HepG2 (cell line): ENCODE measurements at regions not wholly inside any gene's neighbourhood (a gene's known extent, or its start where the extent isn't known, plus 50 kb on each side); places are given as distances from the start of the nearest gene placed in this dataset.

Experiments
- ATAC-seq: fragments of 200-7000 bp; cut with Tn5 transposase; 3 replicates; pipeline ENCODE4 v1.9.1; 2020; ENCODE audit warnings: mild to moderate bottlenecking, moderate library complexity
- BruUV-seq: library from RNA; stranded (reverse); fragments of 400-500 nt; replicated peaks from 2 replicates; lab custom pipeline; 2021; lab: Mats Ljungman, UMichigan
- CTCF ChIA-PET: fragments of 300-600 bp; formaldehyde crosslinking; extraction: SDS; loops from one replicate; lab custom pipeline; 2021; ENCODE audit warnings: low total read pairs, inconsistent platforms, low intra/inter-chr PET ratio; lab: Yijun Ruan, JAX
- POLR2A ChIA-PET: fragments of 350-600 bp; sonication (Branson Sonifier 250); formaldehyde crosslinking; loops from one replicate; lab custom pipeline; 2020; ENCODE audit warnings: antibody characterized with exemption, inconsistent platforms; lab: Yijun Ruan, JAX
- DNase-seq: peaks from one replicate; pipeline ENCODE4 v3.0.0-alpha.2; 2015; ENCODE audit warnings: low spot score
- FAIRE-seq: peaks from 3 replicates; lab custom pipeline; 2011; peaks lifted over from hg19 to GRCh38; lab: Jason Lieb, UNC
- H2AFZ ChIP-seq: one replicate; pipeline ENCODE4 v1.6.1; 2011; ENCODE audit warnings: low read length, inconsistent platforms
- H3K27ac ChIP-seq: fragments of 300-600 bp; 3 replicates; pipeline ENCODE4 v1.8.0; 2011; ENCODE audit warnings: mixed run types, mild to moderate bottlenecking, mixed read lengths, low read length, inconsistent platforms; ENCODE audit not compliant: insufficient read depth; ENCODE audit errors: extremely low read length
- H3K27me3 ChIP-seq, 2 experiments: fragments of 200-600 bp in 1 of 2; 2 replicates in 1 of 2; 3 replicates in 1 of 2; pipeline versions ENCODE4 v1.6.0 to v1.8.0; 2011; ENCODE audit warnings: low read length in 2 of 2, mild to moderate bottlenecking in 2 of 2, moderate library complexity in 2 of 2, inconsistent platforms in 1 of 2; ENCODE audit not compliant: insufficient read depth in 2 of 2, control insufficient read depth in 1 of 2
- H3K36me3 ChIP-seq, 2 experiments: fragments of 200-600 bp in 1 of 2; replicated peaks in 1 of 2; 2 replicates in 1 of 2; 3 replicates in 1 of 2; pipeline versions ENCODE4 v1.5.1 to v1.8.0; 2011; ENCODE audit warnings: low read length in 2 of 2, inconsistent platforms in 1 of 2; ENCODE audit not compliant: insufficient read depth in 2 of 2, control insufficient read depth in 1 of 2
- H3K4me1 ChIP-seq: 2 replicates; pipeline ENCODE4 v1.5.1; 2012; ENCODE audit warnings: low read length, inconsistent platforms; ENCODE audit not compliant: insufficient read depth
- H3K4me2 ChIP-seq: 2 replicates; pipeline ENCODE4 v1.6.0; 2011; ENCODE audit warnings: low read depth, low read length, inconsistent platforms
- H3K4me3 ChIP-seq, 3 experiments: fragments of 200-600 bp in 1 of 3; sonication (generic), shearing (Covaris generic) in 1 of 3; replicated peaks in 1 of 3; 2 replicates each; pipeline ENCODE4 v1.5.1; 2011 to 2016; ENCODE audit warnings: low read length in 3 of 3, inconsistent platforms in 2 of 3, low read depth in 2 of 3, mild to moderate bottlenecking in 2 of 3, control low read depth in 1 of 3, mixed read lengths in 1 of 3; ENCODE audit not compliant: insufficient read depth in 1 of 3
- H3K79me2 ChIP-seq: one replicate; pipeline ENCODE4 v1.6.1; 2011; ENCODE audit warnings: low read length, inconsistent platforms; ENCODE audit not compliant: insufficient read depth
- H3K9ac ChIP-seq: 2 replicates; pipeline ENCODE4 v1.6.0; 2011; ENCODE audit warnings: mild to moderate bottlenecking, low read depth, low read length, inconsistent platforms; ENCODE audit not compliant: insufficient read depth
- H3K9me3 ChIP-seq: 2 replicates; pipeline ENCODE4 v1.5.1; 2012; ENCODE audit warnings: mild to moderate bottlenecking, low read length
- H4K20me1 ChIP-seq: 2 replicates; pipeline ENCODE4 v1.6.0; 2011; ENCODE audit warnings: inconsistent platforms, mild to moderate bottlenecking, low read length, moderate library complexity; ENCODE audit not compliant: insufficient read depth
- BRD4 ChIP-seq: sonication (generic); formaldehyde crosslinking; IDR thresholded peaks from 2 replicates; pipeline ENCODE4 v1.4.0; 2020; ENCODE audit warnings: missing genetic modification reagents
- CC2D1A ChIP-seq: sonication (generic); formaldehyde crosslinking; IDR thresholded peaks from 2 replicates; pipeline ENCODE4 v1.8.1; 2023; ENCODE audit warnings: mild to moderate bottlenecking, missing genetic modification reagents
- NFE2L2 ChIP-seq: fragments of 150-350 bp; IDR thresholded peaks from 2 replicates; pipeline ENCODE4 v1.6.1; 2014; ENCODE audit warnings: low read length
- NFKBIZ ChIP-seq: IDR thresholded peaks from 2 replicates; pipeline ENCODE4 v1.6.1; 2018; ENCODE audit warnings: missing genetic modification reagents, missing compliant biosample characterization
- POLR2A ChIP-seq, 2 experiments: IDR thresholded peaks; 2 replicates each; pipeline ENCODE4 v1.6.1; 2011; ENCODE audit warnings: low read depth in 2 of 2, low read length in 2 of 2, mild to moderate bottlenecking in 1 of 2, moderate library complexity in 1 of 2; ENCODE audit not compliant: insufficient read depth in 1 of 2
- SIX1 ChIP-seq: sonication (generic); formaldehyde crosslinking; IDR thresholded peaks from 2 replicates; pipeline ENCODE4 v1.4.0; 2020; ENCODE audit warnings: missing genetic modification reagents, borderline replicate concordance
- STAG1 ChIP-seq: sonication (generic); formaldehyde crosslinking; IDR thresholded peaks from 2 replicates; pipeline ENCODE4 v1.4.0; 2020; ENCODE audit warnings: missing genetic modification reagents
- THRA ChIP-seq: sonication (generic); formaldehyde crosslinking; IDR thresholded peaks from 2 replicates; pipeline ENCODE4 v1.4.0; 2020; ENCODE audit warnings: missing genetic modification reagents, borderline replicate concordance
- ZBTB25 ChIP-seq: IDR thresholded peaks from 2 replicates; pipeline ENCODE4 v1.6.1; 2018; ENCODE audit warnings: missing genetic modification reagents
- ZNF296 ChIP-seq: sonication (generic); formaldehyde crosslinking; conservative IDR thresholded peaks from 2 replicates; pipeline ENCODE4 v1.5.0; 2020; ENCODE audit warnings: mild to moderate bottlenecking, missing genetic modification reagents
- ZNF460 ChIP-seq: sonication (generic); formaldehyde crosslinking; IDR thresholded peaks from 2 replicates; pipeline ENCODE4 v1.5.1; 2020; ENCODE audit warnings: missing genetic modification reagents, mild to moderate bottlenecking, borderline replicate concordance
- ZNF652 ChIP-seq: IDR thresholded peaks from 2 replicates; pipeline ENCODE4 v1.6.1; 2016; ENCODE audit warnings: low read depth, borderline replicate concordance
- ZNF891 ChIP-seq: sonication (generic); formaldehyde crosslinking; IDR thresholded peaks from 2 replicates; pipeline ENCODE4 v1.5.0; 2020; ENCODE audit warnings: mild to moderate bottlenecking, missing genetic modification reagents
- ZSCAN20 ChIP-seq: sonication (generic); formaldehyde crosslinking; IDR thresholded peaks from 2 replicates; pipeline ENCODE4 v1.4.0; 2020; ENCODE audit warnings: missing genetic modification reagents, mild to moderate bottlenecking, borderline replicate concordance
- WGBS: methylation state at CpG from one replicate; pipeline ENCODE4 v1.1.6; 2017; ENCODE audit warnings: low lambda C conversion rate; 5-methylcytosine and 5-hydroxymethylcytosine counted together
- in situ Hi-C: cut with HindIII; loops from 2 replicates; pipeline ENCODE4 v1.10.0; 2017; ENCODE audit warnings: low pct_unique_long_range_greater_than_20kb; ENCODE audit not compliant: extremely low pct_ligation_motif_present
- intact Hi-C: fragments of 100-400 bp; cut with micrococcal nuclease; formaldehyde crosslinking; loops from one replicate; pipeline ENCODE4 v1.10.0; 2022; ENCODE audit not compliant: unreplicated experiment
- TF ChIP-seq, protein P1 (sequence below): sonication (generic); formaldehyde crosslinking; IDR thresholded peaks from 2 replicates; pipeline ENCODE4 v1.4.0; 2020; ENCODE audit warnings: mild to moderate bottlenecking, missing genetic modification reagents
- TF ChIP-seq, protein P2 (sequence below): IDR thresholded peaks from 2 replicates; pipeline ENCODE4 v1.6.1; 2016; ENCODE audit warnings: mild to moderate bottlenecking, missing biosample characterization, missing genetic modification reagents
- TF ChIP-seq, protein P3 (sequence below): sonication (generic); formaldehyde crosslinking; IDR thresholded peaks from 2 replicates; pipeline ENCODE4 v1.4.0; 2020; ENCODE audit warnings: missing genetic modification reagents, mild to moderate bottlenecking, borderline replicate concordance

GRCh38 chr22:22952531-22953280, 65.1 kb downstream of the IGLL5 start:
- no peak for FAIRE-seq
- peaks cover 3 to 37% of the 10 kb centered on the region in 2 experiments; a peak in 3 of 5 replicates for H3K27me3 ChIP-seq
- DNase-seq, result no peak
- POLR2A ChIA-PET, result no interaction called here
- TF ChIP-seq ZNF652 (CRISPR knock-in tag) (no peak), CC2D1A (no peak), ZNF891 (CRISPR knock-in tag) (no peak), ZBTB25 (CRISPR knock-in tag) (no peak), POLR2A (IDR thresholded peaks at IDR 0.05; ENCODE audit: insufficient read depth in 1 of 2, low read depth in 2 of 2, low read length in 2 of 2) (no peak), BRD4 (CRISPR knock-in tag) (no peak), STAG1 (CRISPR knock-in tag) (no peak), THRA (CRISPR knock-in tag) (no peak), SIX1 (CRISPR knock-in tag) (no peak), ZNF296 (no peak), ZSCAN20 (CRISPR knock-in tag) (no peak), NFKBIZ (no peak), NFE2L2 (no peak), ZNF460 (CRISPR knock-in tag) (no peak)
- TF ChIP-seq, protein P1, sequence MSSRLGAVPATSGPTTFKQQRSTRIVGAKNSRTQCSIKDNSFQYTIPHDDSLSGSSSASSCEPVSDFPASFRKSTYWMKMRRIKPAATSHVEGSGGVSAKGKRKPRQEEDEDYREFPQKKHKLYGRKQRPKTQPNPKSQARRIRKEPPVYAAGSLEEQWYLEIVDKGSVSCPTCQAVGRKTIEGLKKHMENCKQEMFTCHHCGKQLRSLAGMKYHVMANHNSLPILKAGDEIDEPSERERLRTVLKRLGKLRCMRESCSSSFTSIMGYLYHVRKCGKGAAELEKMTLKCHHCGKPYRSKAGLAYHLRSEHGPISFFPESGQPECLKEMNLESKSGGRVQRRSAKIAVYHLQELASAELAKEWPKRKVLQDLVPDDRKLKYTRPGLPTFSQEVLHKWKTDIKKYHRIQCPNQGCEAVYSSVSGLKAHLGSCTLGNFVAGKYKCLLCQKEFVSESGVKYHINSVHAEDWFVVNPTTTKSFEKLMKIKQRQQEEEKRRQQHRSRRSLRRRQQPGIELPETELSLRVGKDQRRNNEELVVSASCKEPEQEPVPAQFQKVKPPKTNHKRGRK (CRISPR knock-in tag), result no peak
- TF ChIP-seq, protein P2, sequence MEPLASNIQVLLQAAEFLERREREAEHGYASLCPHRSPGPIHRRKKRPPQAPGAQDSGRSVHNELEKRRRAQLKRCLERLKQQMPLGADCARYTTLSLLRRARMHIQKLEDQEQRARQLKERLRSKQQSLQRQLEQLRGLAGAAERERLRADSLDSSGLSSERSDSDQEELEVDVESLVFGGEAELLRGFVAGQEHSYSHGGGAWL (CRISPR knock-in tag), result no peak
- TF ChIP-seq, protein P3, sequence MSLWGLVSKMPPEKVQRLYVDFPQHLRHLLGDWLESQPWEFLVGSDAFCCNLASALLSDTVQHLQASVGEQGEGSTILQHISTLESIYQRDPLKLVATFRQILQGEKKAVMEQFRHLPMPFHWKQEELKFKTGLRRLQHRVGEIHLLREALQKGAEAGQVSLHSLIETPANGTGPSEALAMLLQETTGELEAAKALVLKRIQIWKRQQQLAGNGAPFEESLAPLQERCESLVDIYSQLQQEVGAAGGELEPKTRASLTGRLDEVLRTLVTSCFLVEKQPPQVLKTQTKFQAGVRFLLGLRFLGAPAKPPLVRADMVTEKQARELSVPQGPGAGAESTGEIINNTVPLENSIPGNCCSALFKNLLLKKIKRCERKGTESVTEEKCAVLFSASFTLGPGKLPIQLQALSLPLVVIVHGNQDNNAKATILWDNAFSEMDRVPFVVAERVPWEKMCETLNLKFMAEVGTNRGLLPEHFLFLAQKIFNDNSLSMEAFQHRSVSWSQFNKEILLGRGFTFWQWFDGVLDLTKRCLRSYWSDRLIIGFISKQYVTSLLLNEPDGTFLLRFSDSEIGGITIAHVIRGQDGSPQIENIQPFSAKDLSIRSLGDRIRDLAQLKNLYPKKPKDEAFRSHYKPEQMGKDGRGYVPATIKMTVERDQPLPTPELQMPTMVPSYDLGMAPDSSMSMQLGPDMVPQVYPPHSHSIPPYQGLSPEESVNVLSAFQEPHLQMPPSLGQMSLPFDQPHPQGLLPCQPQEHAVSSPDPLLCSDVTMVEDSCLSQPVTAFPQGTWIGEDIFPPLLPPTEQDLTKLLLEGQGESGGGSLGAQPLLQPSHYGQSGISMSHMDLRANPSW (CRISPR knock-in tag), result no peak
- no peak overlapping the region for H3K4me2 ChIP-seq
- in situ Hi-C loops, result loop anchor here (25.0 kb wide), 2 partner anchors 335 to 435 kb away; no protein-coding TSS in a partner anchor
- H3K79me2 ChIP-seq, result no peaks in the 10 kb centered on the region
- no peaks in the 10 kb centered on the region for H3K4me1 ChIP-seq
- no peaks in the 10 kb centered on the region for H3K36me3 ChIP-seq
- 5% methylated on average over 6 of the region's 6 CpGs for WGBS
- H3K4me3 ChIP-seq, result no peak overlapping the region
- H3K9ac ChIP-seq, result no peak overlapping the region
- no peak for ATAC-seq
- no TSS peak for BruUV-seq
- no peak overlapping the region for H3K27ac ChIP-seq
- CTCF ChIA-PET, result no interaction called here
- no peaks in the 10 kb centered on the region for H4K20me1 ChIP-seq
- H2AFZ ChIP-seq, result no peak overlapping the region
- intact Hi-C loops, result no loop called here
- H3K9me3 ChIP-seq, result no peaks in the 10 kb centered on the region
